Renal pelvis (tissue), 1 donor: ENCODE measurements at regions not wholly inside any gene's neighbourhood (a gene's known extent, or its start where the extent isn't known, plus 50 kb on each side); places are given as distances from the start of the nearest gene placed in this dataset.
"Not testable (repeated sequence)": the region's sequence is repeated elsewhere in the genome, so short reads cannot be mapped to it uniquely, and the experiment has no call there.

Experiments
- DNase-seq: peaks from one replicate; pipeline ENCODE4 v3.0.0-alpha.2; 2013

DNA sequence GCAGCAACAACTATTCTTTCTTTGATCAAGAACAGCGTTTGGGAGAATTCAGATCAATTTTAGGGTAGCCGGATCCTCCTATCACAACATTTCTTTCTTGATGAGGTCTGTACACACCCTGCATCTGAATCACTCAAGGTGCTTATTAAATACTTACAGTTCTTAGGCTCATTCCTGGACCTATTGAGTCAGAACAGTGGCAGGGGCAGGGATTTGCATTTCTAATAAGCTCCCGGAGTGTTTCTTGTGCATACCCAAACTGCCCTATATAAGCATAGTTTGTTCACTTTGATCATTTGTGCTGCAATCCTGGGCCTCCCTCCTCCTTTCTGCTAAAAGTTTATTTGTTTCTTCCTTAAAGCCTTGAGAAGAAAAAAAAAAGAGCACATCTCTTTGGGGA lies 80.5 kb upstream of the RPH3A start:
- no peak for DNase-seq

DNA sequence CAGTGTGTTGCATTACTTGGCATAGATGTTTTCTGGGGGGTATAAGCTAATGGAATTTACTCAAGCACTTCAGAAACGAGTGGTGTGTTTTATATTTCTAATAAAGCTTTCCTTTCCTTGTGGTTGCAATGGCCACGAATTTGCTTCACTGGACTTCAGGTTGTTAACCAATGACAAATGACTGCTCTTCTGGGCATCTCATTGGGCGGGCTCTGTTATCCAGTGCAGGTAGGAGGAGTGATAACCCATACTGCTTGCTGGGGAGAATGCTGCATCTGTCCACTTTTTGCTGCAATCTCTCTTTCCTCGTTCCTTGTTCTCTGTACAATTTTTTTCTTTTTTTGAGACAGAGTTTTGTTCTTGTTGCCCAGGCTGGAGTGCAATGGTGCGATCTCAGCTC lies 80.0 kb upstream of the RPH3A start:
- DNase-seq: no peak

DNA sequence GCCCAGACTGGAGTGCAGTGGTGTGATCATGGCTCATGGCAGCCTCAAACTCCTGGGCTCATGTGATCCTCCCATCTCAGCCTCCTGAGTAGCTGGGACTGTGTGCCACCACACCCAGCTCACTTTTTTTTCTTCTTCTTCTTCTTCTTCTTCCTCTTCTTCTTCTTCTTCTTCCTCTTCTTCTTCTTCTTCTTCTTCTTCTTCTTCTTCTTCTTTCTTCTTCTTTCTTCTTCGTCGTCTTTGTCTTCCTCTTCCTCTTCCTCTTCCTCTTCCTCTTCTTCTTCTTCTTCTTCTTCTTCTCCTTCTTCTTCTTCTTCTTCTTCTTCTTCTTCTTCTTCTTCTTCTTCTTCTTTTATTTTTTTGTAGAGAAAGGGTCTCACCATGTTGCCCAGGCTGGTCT lies 78.8 kb upstream of the RPH3A start:
- not testable (repeated sequence) for DNase-seq

DNA sequence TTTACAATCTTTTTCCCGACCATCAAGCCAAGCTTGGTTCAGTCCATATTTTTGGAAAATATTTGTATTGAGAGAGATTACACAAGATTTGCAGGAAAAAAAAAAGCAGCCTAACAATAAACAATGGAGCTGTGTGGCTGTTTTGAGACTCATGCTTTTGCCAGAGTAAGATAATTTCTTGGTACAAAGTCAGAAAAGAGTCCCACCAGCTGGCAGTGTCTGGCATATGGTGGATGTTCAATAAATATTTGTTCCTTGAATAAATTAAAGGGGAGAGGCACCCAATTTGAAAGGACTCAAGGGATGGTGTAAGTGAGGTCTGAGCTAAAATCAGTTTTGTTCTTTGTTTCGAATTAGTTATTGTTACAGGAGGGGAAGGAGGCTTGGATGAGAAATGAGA lies 78.1 kb upstream of the RPH3A start:
- no peak for DNase-seq

- DNase-seq: no peak
Observed at GRCh38 chr12:112714166-112714710, 77.3 kb upstream of the RPH3A start.

GRCh38 chr12:112716099-112717093 lies 75.2 kb upstream of the RPH3A start:
- no peak for DNase-seq

- no peak for DNase-seq
Observed at GRCh38 chr12:112728864-112729263, 62.7 kb upstream of the RPH3A start.

- DNase-seq: no peak
Observed at GRCh38 chr12:112734859-112735695, 56.5 kb upstream of the RPH3A start.

DNA sequence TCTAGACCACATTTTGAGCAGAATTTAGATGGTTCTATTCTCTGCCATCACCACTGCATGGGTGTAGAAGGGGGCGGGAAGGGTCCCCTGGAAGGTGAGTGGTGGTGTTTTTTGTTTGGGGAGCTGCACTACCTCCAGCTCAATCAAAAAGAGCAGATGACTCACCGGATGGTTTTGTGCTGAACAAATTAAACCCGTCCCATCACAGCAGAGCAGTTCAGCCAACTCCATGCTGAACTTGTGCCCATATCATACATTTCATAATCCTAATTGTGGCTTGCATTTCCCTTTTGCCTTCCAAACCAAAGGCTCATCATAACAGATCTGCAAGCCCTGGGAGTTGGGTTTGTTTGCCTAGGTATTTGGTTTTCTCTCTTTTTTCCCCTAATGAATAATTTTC lies 53.0 kb upstream of the RPH3A start:
- DNase-seq: no peak

DNA sequence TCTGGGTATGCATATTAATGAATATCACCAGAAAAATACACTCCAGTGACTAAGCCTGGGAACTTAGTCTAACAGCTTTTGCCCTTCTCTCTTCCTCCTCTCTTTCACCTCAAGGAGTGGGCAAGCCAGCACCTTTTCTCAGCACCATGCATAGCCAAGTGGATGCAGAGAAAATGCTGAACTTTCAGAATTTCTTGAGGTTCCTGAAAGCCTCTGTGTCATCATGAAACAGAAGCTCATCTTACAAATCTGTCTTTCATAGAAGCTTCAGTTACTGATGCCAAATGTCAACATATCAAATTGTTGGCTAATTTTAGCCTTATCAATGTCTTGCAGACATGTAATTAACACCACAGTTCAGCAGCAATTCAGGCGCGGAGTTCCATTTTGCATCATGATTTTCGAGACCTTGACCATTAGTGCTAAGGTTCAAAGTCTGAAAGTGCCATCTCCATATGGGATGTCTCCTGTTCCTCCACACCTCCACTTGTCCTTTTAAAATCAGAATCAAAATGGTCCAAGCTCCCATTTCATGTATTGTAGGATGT lies 51.1 kb upstream of the RPH3A start:
- DNase-seq: no peak

DNA sequence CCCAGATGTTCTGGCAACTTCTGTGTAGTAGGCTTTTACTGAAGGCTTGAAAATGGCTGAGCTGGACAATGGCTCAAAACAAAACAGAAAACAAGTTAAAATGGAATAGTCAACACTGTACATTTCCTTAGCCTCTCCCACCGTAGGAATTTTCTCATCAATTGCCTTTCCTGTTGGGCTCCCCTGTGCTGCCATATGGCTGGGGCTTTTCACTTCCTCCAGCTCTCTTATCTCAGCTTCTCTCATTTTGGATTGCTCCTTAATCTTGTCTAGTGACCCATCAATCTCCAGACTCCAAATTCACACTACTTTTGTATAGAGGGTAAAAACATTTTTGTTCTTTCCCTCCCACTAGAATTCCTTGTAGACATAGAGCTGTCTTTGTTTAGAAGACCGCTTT lies 50.4 kb upstream of the RPH3A start:
- no peak for DNase-seq
